ENCODE measurements at regions not wholly inside any gene's neighbourhood (a gene's known extent, or its start where the extent isn't known, plus 50 kb on each side); places are given as distances from the start of the nearest gene placed in this dataset.

DNA sequence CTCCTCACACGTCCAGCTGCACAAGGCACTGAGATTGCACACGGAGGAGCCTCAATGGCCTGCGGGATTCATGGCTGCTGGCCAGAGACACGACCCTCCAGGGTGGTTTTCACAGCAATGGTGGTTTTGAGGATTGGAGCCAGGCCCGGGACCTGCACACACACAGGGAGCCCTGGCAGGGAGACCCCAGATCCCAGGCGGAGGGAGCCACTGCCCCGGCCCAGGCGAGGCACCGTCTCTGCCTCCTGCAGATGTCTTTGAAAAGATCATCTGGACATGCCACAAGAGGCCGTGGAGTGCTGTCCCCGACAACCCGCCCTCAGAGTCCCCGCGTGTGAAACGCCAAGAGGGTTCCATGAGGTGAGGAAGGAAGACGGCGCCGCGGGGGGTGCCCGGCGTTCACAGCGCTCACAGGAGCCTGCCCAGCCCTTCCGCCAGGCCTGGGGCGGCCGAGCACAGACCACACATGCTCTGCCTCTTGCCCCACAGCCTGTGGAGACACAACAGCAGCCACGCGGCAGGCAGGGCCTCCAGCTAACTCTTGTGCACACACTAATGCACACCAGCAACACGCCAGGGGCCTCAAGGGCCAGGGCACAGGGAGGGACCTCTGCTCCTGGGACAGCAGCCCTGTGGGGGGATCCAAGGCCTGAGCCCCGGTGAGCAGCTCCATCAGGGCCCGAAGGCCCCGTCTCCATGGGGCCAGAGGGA, 72.8 kb upstream of the CTDP1 start:
- H3K4me1 ChIP-seq (ENCODE audit: control insufficient read depth in 5 of 5, insufficient read depth in 5 of 5, low read length in 5 of 5), result peaks cover 0 to 13% (median 0%) of the 10 kb centered on the region in 5 donors
- H3K27me3 ChIP-seq (ENCODE audit: control insufficient read depth in 3 of 3, insufficient read depth in 3 of 3, low read length in 2 of 3), result no peaks in the 10 kb centered on the region
- 79 to 87% methylated on average over 31 of the region's 31 CpGs for WGBS, 2 donors
- ATAC-seq (ENCODE audit: insufficient read depth, low FRiP score) (no peak), DNase-seq (peak in 1 of 3 donors; percentile 37)
- H3K36me3 ChIP-seq (ENCODE audit: control insufficient read depth in 4 of 4, insufficient read depth in 4 of 4, low read length in 4 of 4), result no peaks in the 10 kb centered on the region
- H3K9me3 ChIP-seq (ENCODE audit: control insufficient read depth in 4 of 4, insufficient read depth in 3 of 4, low read length in 3 of 4), result peaks cover 0 to 1% (median 0%) of the 10 kb centered on the region in 4 donors
- H3K9ac ChIP-seq (ENCODE audit: insufficient read depth in 1 of 2, low read length in 2 of 2), result no peak overlapping the region
- no peak for TF ChIP-seq CTCF (IDR thresholded peaks at IDR 0.05; ENCODE audit: control extremely low read depth, extremely low read depth)
- H3K4me3 ChIP-seq, result no peak overlapping the region
- H3K27ac ChIP-seq (ENCODE audit: low read depth in 1 of 2, low read length in 1 of 2), result no peak overlapping the region

- DNase-seq, result no peak
- no peaks in the 10 kb centered on the region for H3K27me3 ChIP-seq (ENCODE audit: control insufficient read depth in 3 of 3, insufficient read depth in 3 of 3, low read length in 2 of 3)
- H3K27ac ChIP-seq (ENCODE audit: low read depth in 1 of 2, low read length in 1 of 2), result no peak overlapping the region
- no peaks in the 10 kb centered on the region for H3K36me3 ChIP-seq (ENCODE audit: control insufficient read depth in 4 of 4, insufficient read depth in 4 of 4, low read length in 4 of 4)
- H3K4me3 ChIP-seq, result no peak overlapping the region
- no peak for ATAC-seq (ENCODE audit: insufficient read depth, low FRiP score)
- 86 to 92% methylated on average over 25 of the region's 25 CpGs for WGBS, 2 donors
- no peak for TF ChIP-seq CTCF (IDR thresholded peaks at IDR 0.05; ENCODE audit: control extremely low read depth, extremely low read depth)
- H3K9me3 ChIP-seq (ENCODE audit: control insufficient read depth in 4 of 4, insufficient read depth in 3 of 4, low read length in 3 of 4), result peaks cover 0 to 1% (median 0%) of the 10 kb centered on the region in 4 donors
- H3K9ac ChIP-seq (ENCODE audit: insufficient read depth in 1 of 2, low read length in 2 of 2), result no peak overlapping the region
- H3K4me1 ChIP-seq (ENCODE audit: control insufficient read depth in 5 of 5, insufficient read depth in 5 of 5, low read length in 5 of 5), result peaks cover 0 to 13% (median 0%) of the 10 kb centered on the region in 5 donors
These were observed 72.1 kb upstream of the CTDP1 start for GRCh38 chr18:79607361-79607952.

- no peaks in the 10 kb centered on the region for H3K27me3 ChIP-seq (ENCODE audit: control insufficient read depth in 3 of 3, insufficient read depth in 3 of 3, low read length in 2 of 3)
These were observed 71.5 kb upstream of the CTDP1 start for GRCh38 chr18:79608069-79608468.

More at GRCh38 chr18:79608069-79608468, 71.5 kb upstream of the CTDP1 start:
- WGBS, 2 donors, result 86 to 88% methylated on average over 9 of the region's 9 CpGs
- no peak for TF ChIP-seq CTCF (IDR thresholded peaks at IDR 0.05; ENCODE audit: control extremely low read depth, extremely low read depth)
- Histone ChIP-seq H3K27ac (ENCODE audit: low read depth in 1 of 2, low read length in 1 of 2) (no peak overlapping the region), H3K9ac (ENCODE audit: insufficient read depth in 1 of 2, low read length in 2 of 2) (no peak overlapping the region), H3K4me1 (ENCODE audit: control insufficient read depth in 5 of 5, insufficient read depth in 5 of 5, low read length in 5 of 5) (peaks cover 0 to 9% (median 0%) of the 10 kb centered on the region in 5 donors), H3K4me3 (no peak overlapping the region), H3K36me3 (ENCODE audit: control insufficient read depth in 4 of 4, insufficient read depth in 4 of 4, low read length in 4 of 4) (no peaks in the 10 kb centered on the region), H3K9me3 (ENCODE audit: control insufficient read depth in 4 of 4, insufficient read depth in 3 of 4, low read length in 3 of 4) (peaks cover 0 to 4% (median 0%) of the 10 kb centered on the region in 4 donors)
- ATAC-seq (ENCODE audit: insufficient read depth, low FRiP score) (no peak), DNase-seq (no peak)

All from lung (tissue), 11 donors.